Upper lobe of right lung (tissue), 1 donor: ENCODE measurements at regions not wholly inside any gene's neighbourhood (a gene's known extent, or its start where the extent isn't known, plus 50 kb on each side); places are given as distances from the start of the nearest gene placed in this dataset.
"Not testable (repeated sequence)": the region's sequence is repeated elsewhere in the genome, so short reads cannot be mapped to it uniquely, and the experiment has no call there.

Source experiments
- ATAC-seq: fragments of 200-7000 bp; cut with Tn5 transposase; one replicate; pipeline ENCODE4 v1.9.1; 2020; ENCODE audit warnings: mild to moderate bottlenecking, moderate library complexity
- DNase-seq: peaks from one replicate; pipeline ENCODE4 v3.0.0-alpha.2; 2020
- H3K27ac ChIP-seq: fragments of 200-600 bp; one replicate; pipeline ENCODE4 v1.8.0; 2022
- H3K27me3 ChIP-seq: fragments of 200-600 bp; one replicate; pipeline ENCODE4 v1.8.0; 2022; ENCODE audit warnings: mild to moderate bottlenecking
- H3K36me3 ChIP-seq: fragments of 200-600 bp; one replicate; pipeline ENCODE4 v1.8.0; 2022
- H3K4me1 ChIP-seq: fragments of 200-600 bp; one replicate; pipeline ENCODE4 v1.8.0; 2022
- H3K4me3 ChIP-seq: fragments of 200-600 bp; one replicate; pipeline ENCODE4 v1.8.0; 2022; ENCODE audit warnings: mild to moderate bottlenecking
- H3K9me3 ChIP-seq: fragments of 200-600 bp; one replicate; pipeline ENCODE4 v1.8.0; 2022
- CTCF ChIP-seq: fragments of 200-600 bp; IDR thresholded peaks from one replicate; pipeline ENCODE4 v1.8.0; 2022; ENCODE audit warnings: antibody characterized with exemption
- intact Hi-C: fragments of 100-400 bp; cut with DNase I; formaldehyde crosslinking; loops from one replicate; pipeline ENCODE4 v1.11.0; 2022
- donor health status: DM: no; HTN: yes; CAD: no; lungs with severe emphysema.

- ATAC-seq, result no peak
- Histone ChIP-seq H3K4me3 (no peak overlapping the region), H3K9me3 (no peaks in the 10 kb centered on the region), H3K27ac (no peak overlapping the region), H3K36me3 (no peaks in the 10 kb centered on the region), H3K4me1 (peaks cover 7% of the 10 kb centered on the region), H3K27me3 (no peaks in the 10 kb centered on the region)
- no peak for TF ChIP-seq CTCF
- DNase-seq, result no peak
- intact Hi-C loops, result no loop called here
Measured at GRCh38 chr1:185435696-185436379, 118.8 kb upstream of the IVNS1ABP start.

GRCh38 chr1:185434721-185435120 lies 117.7 kb upstream of the IVNS1ABP start:
- intact Hi-C loops, result no loop called here

GRCh38 chr1:185433667-185434066 lies 116.6 kb upstream of the IVNS1ABP start:
- no peak overlapping the region for H3K27ac ChIP-seq

More at GRCh38 chr1:185434721-185435120, 117.7 kb upstream of the IVNS1ABP start:
- DNase-seq, result no peak
- H3K4me1 ChIP-seq, result no peaks in the 10 kb centered on the region
- no peak for ATAC-seq
- no peak overlapping the region for H3K4me3 ChIP-seq
- no peaks in the 10 kb centered on the region for H3K9me3 ChIP-seq
- TF ChIP-seq CTCF, result no peak
- no peaks in the 10 kb centered on the region for H3K36me3 ChIP-seq
- no peaks in the 10 kb centered on the region for H3K27me3 ChIP-seq
- no peak overlapping the region for H3K27ac ChIP-seq

GRCh38 chr1:185432948-185433347 lies 115.9 kb upstream of the IVNS1ABP start:
- H3K4me1 ChIP-seq, result no peaks in the 10 kb centered on the region
- H3K36me3 ChIP-seq, result no peaks in the 10 kb centered on the region
- no peak overlapping the region for H3K4me3 ChIP-seq
- no peaks in the 10 kb centered on the region for H3K9me3 ChIP-seq
- DNase-seq, result no peak
- no peak for ATAC-seq
- H3K27ac ChIP-seq, result no peak overlapping the region
- H3K27me3 ChIP-seq, result no peaks in the 10 kb centered on the region
- TF ChIP-seq CTCF, result no peak
- intact Hi-C loops, result no loop called here

More at GRCh38 chr1:185433667-185434066, 116.6 kb upstream of the IVNS1ABP start:
- no peak overlapping the region for H3K4me3 ChIP-seq
- no peaks in the 10 kb centered on the region for H3K4me1 ChIP-seq
- DNase-seq (no peak), ATAC-seq (no peak)
- no peaks in the 10 kb centered on the region for H3K27me3 ChIP-seq
- TF ChIP-seq CTCF, result no peak
- H3K9me3 ChIP-seq, result no peaks in the 10 kb centered on the region
- H3K36me3 ChIP-seq, result no peaks in the 10 kb centered on the region
- intact Hi-C loops, result no loop called here

- intact Hi-C loops, result no loop called here
Measured at GRCh38 chr1:185431612-185432011, 114.6 kb upstream of the IVNS1ABP start.

GRCh38 chr1:185429668-185430067 lies 112.6 kb upstream of the IVNS1ABP start:
- H3K4me3 ChIP-seq, intact Hi-C loops, H3K36me3 ChIP-seq, H3K27ac ChIP-seq, H3K27me3 ChIP-seq, ATAC-seq, H3K4me1 ChIP-seq, H3K9me3 ChIP-seq, DNase-seq: not testable (repeated sequence)

More at GRCh38 chr1:185431612-185432011, 114.6 kb upstream of the IVNS1ABP start:
- ATAC-seq (no peak), DNase-seq (no peak)
- Histone ChIP-seq H3K4me1 (no peaks in the 10 kb centered on the region), H3K9me3 (no peaks in the 10 kb centered on the region), H3K36me3 (no peaks in the 10 kb centered on the region), H3K27ac (no peak overlapping the region), H3K27me3 (no peaks in the 10 kb centered on the region), H3K4me3 (no peak overlapping the region)
- TF ChIP-seq CTCF, result no peak
